ENCODE measurements at regions not wholly inside any gene's neighbourhood (a gene's known extent, or its start where the extent isn't known, plus 50 kb on each side); places are given as distances from the start of the nearest gene placed in this dataset.

DNA sequence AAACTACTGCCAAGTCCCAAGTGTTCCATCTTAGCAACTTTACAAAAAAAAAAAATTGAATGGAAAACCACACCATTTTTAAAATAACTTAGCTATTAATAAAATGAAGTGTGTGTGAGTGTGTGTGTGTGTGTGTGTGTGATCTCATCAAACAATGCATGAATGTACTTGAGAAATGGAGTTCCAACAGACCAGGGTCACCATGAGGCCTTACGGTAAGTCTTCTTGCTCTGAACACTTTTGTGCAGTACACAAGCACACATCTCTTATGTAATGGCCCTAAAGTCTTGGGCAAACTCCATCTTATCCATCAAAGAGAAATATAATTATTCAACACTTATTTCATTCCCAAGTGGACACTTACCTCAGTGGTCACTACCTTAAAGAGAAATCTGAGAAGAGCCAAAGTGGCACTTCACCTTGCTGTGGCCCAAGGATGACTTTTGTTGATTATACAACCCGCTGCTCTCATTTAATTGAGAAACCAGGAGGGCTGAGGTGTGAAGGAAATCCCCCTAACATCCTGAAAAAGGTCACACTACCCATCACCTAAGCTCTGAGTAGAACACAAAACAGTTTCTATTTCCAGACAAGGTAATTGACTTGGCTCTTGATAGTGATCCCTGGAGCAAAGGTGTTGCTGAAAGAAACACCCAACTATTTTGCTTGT, 96.5 kb upstream of the PRDX4 start:
- TF ChIP-seq, protein P1, sequence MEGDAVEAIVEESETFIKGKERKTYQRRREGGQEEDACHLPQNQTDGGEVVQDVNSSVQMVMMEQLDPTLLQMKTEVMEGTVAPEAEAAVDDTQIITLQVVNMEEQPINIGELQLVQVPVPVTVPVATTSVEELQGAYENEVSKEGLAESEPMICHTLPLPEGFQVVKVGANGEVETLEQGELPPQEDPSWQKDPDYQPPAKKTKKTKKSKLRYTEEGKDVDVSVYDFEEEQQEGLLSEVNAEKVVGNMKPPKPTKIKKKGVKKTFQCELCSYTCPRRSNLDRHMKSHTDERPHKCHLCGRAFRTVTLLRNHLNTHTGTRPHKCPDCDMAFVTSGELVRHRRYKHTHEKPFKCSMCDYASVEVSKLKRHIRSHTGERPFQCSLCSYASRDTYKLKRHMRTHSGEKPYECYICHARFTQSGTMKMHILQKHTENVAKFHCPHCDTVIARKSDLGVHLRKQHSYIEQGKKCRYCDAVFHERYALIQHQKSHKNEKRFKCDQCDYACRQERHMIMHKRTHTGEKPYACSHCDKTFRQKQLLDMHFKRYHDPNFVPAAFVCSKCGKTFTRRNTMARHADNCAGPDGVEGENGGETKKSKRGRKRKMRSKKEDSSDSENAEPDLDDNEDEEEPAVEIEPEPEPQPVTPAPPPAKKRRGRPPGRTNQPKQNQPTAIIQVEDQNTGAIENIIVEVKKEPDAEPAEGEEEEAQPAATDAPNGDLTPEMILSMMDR (IDR thresholded peaks at IDR 0.05; ENCODE audit: insufficient read depth, low read depth, low read length), result no peak
- TF ChIP-seq EZH2 (IDR thresholded peaks at IDR 0.05; ENCODE audit: insufficient read depth, low read length), result no peak

Measured in astrocyte (in vitro differentiated cells and primary cell).